LNCaP clone FGC (cell line): ENCODE measurements at regions not wholly inside any gene's neighbourhood (a gene's known extent, or its start where the extent isn't known, plus 50 kb on each side); places are given as distances from the start of the nearest gene placed in this dataset.
"Not testable (repeated sequence)": the region's sequence is repeated elsewhere in the genome, so short reads cannot be mapped to it uniquely, and the experiment has no call there.

ENCODE experiments used
- DNase-seq: peaks from one replicate; pipeline ENCODE4 v3.0.0-alpha.2; 2011; ENCODE audit warnings: low read depth
- H3K4me3 ChIP-seq: 2 replicates; pipeline ENCODE4 v1.5.1; 2011; ENCODE audit warnings: mild to moderate bottlenecking, low read depth, low read length, control low read depth
- TF ChIP-seq, protein P1 (sequence below): IDR thresholded peaks from 2 replicates; pipeline ENCODE4 v1.5.1; 2012; ENCODE audit warnings: mild to moderate bottlenecking; ENCODE audit not compliant: control insufficient read depth, insufficient read depth; ENCODE audit errors: extremely low read depth

DNA sequence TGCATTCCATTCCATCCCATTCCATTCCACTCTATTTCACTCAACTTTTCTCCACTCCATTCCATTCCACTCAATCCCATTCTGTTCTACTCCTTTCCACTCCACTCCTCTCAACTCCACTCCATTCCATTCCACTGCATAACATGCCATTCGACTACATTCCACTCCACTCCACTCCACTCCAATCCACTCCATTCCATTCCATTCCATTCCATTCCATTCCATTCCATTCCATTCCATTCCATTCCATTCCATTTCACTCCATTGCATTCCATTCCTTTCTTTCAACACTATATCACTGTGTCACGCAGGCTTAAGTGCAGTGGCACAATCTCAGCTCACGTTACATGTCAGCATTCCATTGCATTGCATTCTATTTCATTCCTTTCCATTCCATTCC lies 1430.4 kb downstream of the TSPY10 start:
- not testable (repeated sequence) for DNase-seq, H3K4me3 ChIP-seq

DNA sequence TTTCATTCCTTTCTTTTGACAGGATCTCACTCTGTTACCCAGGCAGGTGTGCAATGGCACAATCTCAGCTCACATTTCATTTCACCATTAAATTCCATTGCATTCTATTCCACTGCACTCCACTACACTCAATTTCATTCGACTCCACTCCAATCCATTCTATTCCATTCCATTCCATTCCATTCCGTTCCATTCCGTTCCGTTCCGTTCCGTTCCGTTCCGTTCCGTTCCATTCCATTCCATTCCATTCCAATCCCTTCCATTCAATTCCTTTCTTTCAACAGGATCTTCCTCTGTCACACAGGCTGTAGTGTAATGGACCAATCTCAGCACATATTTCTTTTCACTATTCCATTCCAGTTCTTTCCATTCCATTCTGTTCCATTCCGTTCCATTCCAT lies 1445.7 kb downstream of the TSPY10 start:
- no peak overlapping the region for H3K4me3 ChIP-seq
- TF ChIP-seq, protein P1, sequence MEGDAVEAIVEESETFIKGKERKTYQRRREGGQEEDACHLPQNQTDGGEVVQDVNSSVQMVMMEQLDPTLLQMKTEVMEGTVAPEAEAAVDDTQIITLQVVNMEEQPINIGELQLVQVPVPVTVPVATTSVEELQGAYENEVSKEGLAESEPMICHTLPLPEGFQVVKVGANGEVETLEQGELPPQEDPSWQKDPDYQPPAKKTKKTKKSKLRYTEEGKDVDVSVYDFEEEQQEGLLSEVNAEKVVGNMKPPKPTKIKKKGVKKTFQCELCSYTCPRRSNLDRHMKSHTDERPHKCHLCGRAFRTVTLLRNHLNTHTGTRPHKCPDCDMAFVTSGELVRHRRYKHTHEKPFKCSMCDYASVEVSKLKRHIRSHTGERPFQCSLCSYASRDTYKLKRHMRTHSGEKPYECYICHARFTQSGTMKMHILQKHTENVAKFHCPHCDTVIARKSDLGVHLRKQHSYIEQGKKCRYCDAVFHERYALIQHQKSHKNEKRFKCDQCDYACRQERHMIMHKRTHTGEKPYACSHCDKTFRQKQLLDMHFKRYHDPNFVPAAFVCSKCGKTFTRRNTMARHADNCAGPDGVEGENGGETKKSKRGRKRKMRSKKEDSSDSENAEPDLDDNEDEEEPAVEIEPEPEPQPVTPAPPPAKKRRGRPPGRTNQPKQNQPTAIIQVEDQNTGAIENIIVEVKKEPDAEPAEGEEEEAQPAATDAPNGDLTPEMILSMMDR = no peak
- DNase-seq = no peak

DNA sequence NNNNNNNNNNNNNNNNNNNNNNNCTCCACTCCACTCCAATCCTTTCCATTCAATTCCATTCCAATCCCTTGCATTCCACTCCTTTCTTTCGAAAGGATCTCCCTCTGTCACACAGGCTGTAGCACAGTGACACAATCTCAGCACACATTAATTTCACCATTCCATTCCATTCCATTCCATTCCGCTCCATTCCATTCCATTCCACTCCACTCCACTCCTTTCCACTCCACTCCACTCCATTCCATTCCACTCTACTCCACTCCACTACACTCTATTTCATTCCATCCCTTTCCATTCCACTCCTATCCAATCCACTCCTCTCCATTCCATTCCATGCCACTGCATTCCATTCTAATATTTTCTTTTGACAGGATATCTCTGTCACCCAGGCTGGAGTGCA lies 1459.0 kb downstream of the TSPY10 start:
- DNase-seq = no peak
- TF ChIP-seq, protein P1 = no peak

DNA sequence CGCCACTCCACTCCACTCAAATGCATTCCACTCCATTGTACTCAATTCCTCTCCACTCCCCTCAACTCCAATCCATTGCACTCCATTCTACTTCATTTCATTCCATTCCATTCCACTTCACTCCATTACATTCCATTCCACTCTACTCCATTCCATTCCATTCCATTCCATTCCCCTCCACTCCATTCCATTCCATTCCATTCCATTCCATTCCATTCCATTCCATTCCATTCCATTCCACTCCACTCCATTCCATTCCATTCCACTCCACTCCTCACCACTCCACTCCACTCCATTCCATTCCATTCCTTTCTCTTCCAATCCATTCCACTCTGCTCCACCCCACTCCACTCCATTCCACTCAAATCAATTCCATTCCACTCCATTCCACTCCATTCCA lies 1459.9 kb downstream of the TSPY10 start:
- no peak for DNase-seq
- no peak overlapping the region for H3K4me3 ChIP-seq
- TF ChIP-seq, protein P1 = no peak

More for the DNA sequence above, 1459.0 kb downstream of the TSPY10 start:
- no peak overlapping the region for H3K4me3 ChIP-seq

DNA sequence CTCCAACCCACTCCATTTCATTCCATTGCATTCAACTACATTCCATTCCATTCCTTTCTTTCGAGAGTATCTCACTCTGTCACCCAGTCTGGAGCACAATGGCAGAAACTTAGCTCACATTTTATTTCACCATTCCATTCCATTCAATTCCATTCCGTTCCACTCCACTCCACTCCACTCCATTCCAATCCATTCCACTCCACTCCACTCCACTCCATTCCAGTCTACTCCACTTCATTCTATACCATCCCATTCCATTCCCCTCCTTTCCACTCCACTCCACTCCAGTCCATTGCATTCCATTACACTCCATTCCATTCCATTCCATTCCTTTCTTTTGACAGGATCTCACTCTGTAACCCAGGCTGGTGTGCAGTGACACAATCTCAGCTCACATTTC lies 1466.3 kb downstream of the TSPY10 start:
- H3K4me3 ChIP-seq = no peak overlapping the region
- no peak for DNase-seq
- TF ChIP-seq, protein P1 = no peak

DNA sequence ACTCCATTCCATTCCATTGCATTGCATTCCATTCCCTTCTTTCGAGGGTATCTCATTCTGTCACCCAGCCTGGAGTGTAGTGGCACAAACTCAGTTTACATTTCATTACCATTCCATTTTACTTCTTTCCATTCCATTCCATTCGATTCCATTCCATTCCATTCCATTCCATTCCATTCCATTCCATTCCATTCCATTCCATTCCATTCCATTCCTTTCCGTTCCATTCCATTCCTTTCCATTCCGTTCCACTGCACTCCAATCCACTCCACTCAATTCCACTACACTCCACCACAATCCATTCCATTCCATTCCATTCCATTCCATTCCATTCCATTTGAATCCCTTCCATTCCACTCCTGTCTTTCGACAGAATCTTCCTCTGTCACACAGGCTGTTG lies 1472.0 kb downstream of the TSPY10 start:
- H3K4me3 ChIP-seq, DNase-seq: not testable (repeated sequence)

DNA sequence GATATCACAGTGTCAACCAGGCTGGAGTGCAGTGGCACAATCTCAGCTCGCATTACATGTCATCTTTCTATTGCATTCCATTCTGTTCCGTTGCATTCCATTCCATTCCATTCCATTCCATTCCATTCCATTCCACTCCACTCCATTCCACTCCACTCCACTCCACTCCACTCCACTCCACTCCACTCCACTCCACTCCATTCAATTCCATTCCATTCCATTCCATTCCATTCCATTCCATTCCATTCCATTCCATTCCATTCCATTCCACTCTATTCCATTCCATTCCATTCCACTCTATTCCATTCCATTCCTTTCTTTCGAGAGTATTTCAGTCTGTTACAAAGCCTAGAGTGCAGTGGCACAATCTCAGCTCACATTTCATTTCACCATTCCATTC lies 1486.5 kb downstream of the TSPY10 start:
- not testable (repeated sequence) for H3K4me3 ChIP-seq

DNA sequence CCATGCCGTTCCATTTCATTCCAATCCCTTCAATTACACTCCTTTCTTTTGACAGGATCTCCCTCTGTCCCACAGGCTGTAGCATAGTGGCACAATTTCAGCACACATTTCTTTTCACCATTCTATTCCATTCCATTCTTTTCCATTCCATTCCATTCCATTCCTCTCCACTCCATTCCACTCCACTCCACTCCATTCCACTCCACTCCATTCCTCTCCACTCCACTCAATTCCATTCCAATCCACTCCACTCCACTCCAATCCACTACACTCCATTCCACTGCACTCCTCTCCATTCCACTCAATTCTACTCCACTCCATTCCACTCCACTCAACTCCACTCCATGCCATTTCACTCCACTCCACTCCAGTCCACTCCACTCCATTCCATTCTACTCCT lies 1495.1 kb downstream of the TSPY10 start:
- H3K4me3 ChIP-seq = no peak overlapping the region
- DNase-seq = no peak
- TF ChIP-seq, protein P1 = no peak

More for the DNA sequence above, 1486.5 kb downstream of the TSPY10 start:
- not testable (repeated sequence) for DNase-seq
